ENCODE measurements at regions not wholly inside any gene's neighbourhood (a gene's known extent, or its start where the extent isn't known, plus 50 kb on each side); places are given as distances from the start of the nearest gene placed in this dataset.

- no peak for DNase-seq
- Histone ChIP-seq H3K36me3 (no peaks in the 10 kb centered on the region), H3K9me3 (peaks cover 0 to 4% of the 10 kb centered on the region in 2 donors), H3K27ac (no peak overlapping the region), H3K4me1 (no peaks in the 10 kb centered on the region), H3K27me3 (no peaks in the 10 kb centered on the region), H3K4me3 (no peak overlapping the region)
- ATAC-seq = no peak
- intact Hi-C loops (cut with DNase I) = no loop called here
- TF ChIP-seq CTCF (IDR thresholded peaks at IDR 0.05) = no peak
Measured at GRCh38 chr4:162706632-162707031, 460.1 kb downstream of the NAF1 start.

- Histone ChIP-seq H3K27me3 (no peaks in the 10 kb centered on the region), H3K9me3 (peaks cover 0 to 2% of the 10 kb centered on the region in 2 donors), H3K36me3 (no peaks in the 10 kb centered on the region), H3K27ac (no peak overlapping the region), H3K4me3 (no peak overlapping the region), H3K4me1 (no peaks in the 10 kb centered on the region)
- intact Hi-C loops (cut with DNase I) = no loop called here
- no peak for DNase-seq
- TF ChIP-seq CTCF (IDR thresholded peaks at IDR 0.05) = no peak
- no peak for ATAC-seq
Measured at GRCh38 chr4:162706051-162706450, 460.6 kb downstream of the NAF1 start.

- DNase-seq (no peak), ATAC-seq (no peak)
- intact Hi-C loops (cut with DNase I) = no loop called here
- Histone ChIP-seq H3K4me1 (no peaks in the 10 kb centered on the region), H3K36me3 (no peaks in the 10 kb centered on the region), H3K4me3 (no peak overlapping the region), H3K27me3 (no peaks in the 10 kb centered on the region), H3K27ac (no peak overlapping the region), H3K9me3 (peaks cover 0 to 2% of the 10 kb centered on the region in 2 donors)
- no peak for TF ChIP-seq CTCF (IDR thresholded peaks at IDR 0.05)
Measured at GRCh38 chr4:162705130-162705803, 461.4 kb downstream of the NAF1 start.

GRCh38 chr4:162700815-162701361 lies 465.8 kb downstream of the NAF1 start:
- DNase-seq (no peak), ATAC-seq (no peak)
- no peaks in the 10 kb centered on the region for H3K36me3 ChIP-seq
- intact Hi-C loops (cut with DNase I) = no loop called here
- TF ChIP-seq CTCF (IDR thresholded peaks at IDR 0.05) = no peak
- H3K9me3 ChIP-seq = no peaks in the 10 kb centered on the region
- H3K27ac ChIP-seq = no peak overlapping the region
- H3K4me1 ChIP-seq = no peaks in the 10 kb centered on the region
- no peaks in the 10 kb centered on the region for H3K27me3 ChIP-seq
- H3K4me3 ChIP-seq = no peak overlapping the region

- TF ChIP-seq CTCF (IDR thresholded peaks at IDR 0.05) = no peak
- no peak for ATAC-seq
- peaks cover 0 to 3% of the 10 kb centered on the region in 2 donors for H3K9me3 ChIP-seq
- H3K4me1 ChIP-seq = no peaks in the 10 kb centered on the region
- intact Hi-C loops (cut with DNase I) = no loop called here
- H3K27ac ChIP-seq = no peak overlapping the region
- DNase-seq = no peak
- no peaks in the 10 kb centered on the region for H3K36me3 ChIP-seq
- H3K4me3 ChIP-seq = no peak overlapping the region
- no peaks in the 10 kb centered on the region for H3K27me3 ChIP-seq
Measured at GRCh38 chr4:162700358-162700757, 466.3 kb downstream of the NAF1 start.

Data from left lung (tissue), 4 donors.